Lower lobe of right lung (tissue), 2 donors: ENCODE measurements at regions not wholly inside any gene's neighbourhood (a gene's known extent, or its start where the extent isn't known, plus 50 kb on each side); places are given as distances from the start of the nearest gene placed in this dataset.

ENCODE experiments used
- ATAC-seq, 2 donors: fragments of 200-7000 bp; cut with Tn5 transposase; one replicate each; pipeline ENCODE4 v1.9.1; 2020 to 2022; ENCODE audit warnings: mild to moderate bottlenecking in 2 of 2, moderate library complexity in 2 of 2
- DNase-seq: peaks from one replicate; pipeline ENCODE4 v3.0.0-alpha.2; 2020
- H3K27ac ChIP-seq: fragments of 200-600 bp; one replicate; pipeline ENCODE4 v1.8.0; 2022
- H3K27me3 ChIP-seq: fragments of 200-600 bp; one replicate; pipeline ENCODE4 v1.8.0; 2022; ENCODE audit warnings: low read depth
- H3K36me3 ChIP-seq: fragments of 200-600 bp; one replicate; pipeline ENCODE4 v1.8.0; 2022; ENCODE audit warnings: mild to moderate bottlenecking
- H3K4me1 ChIP-seq: fragments of 200-600 bp; one replicate; pipeline ENCODE4 v1.8.0; 2022
- H3K4me3 ChIP-seq: fragments of 200-600 bp; one replicate; pipeline ENCODE4 v1.8.0; 2022; ENCODE audit warnings: mild to moderate bottlenecking
- H3K9me3 ChIP-seq: fragments of 200-600 bp; one replicate; pipeline ENCODE4 v1.8.0; 2022
- intact Hi-C: fragments of 100-400 bp; cut with DNase I; formaldehyde crosslinking; loops from one replicate; pipeline ENCODE4 v1.11.0; 2022
- TF ChIP-seq, protein P1 (sequence below): fragments of 200-600 bp; IDR thresholded peaks from one replicate; pipeline ENCODE4 v1.8.0; 2022; ENCODE audit warnings: antibody characterized with exemption, mild to moderate bottlenecking
- donor health status: DM: no; HTN: yes; CAD: no; lungs with severe emphysema.

DNA sequence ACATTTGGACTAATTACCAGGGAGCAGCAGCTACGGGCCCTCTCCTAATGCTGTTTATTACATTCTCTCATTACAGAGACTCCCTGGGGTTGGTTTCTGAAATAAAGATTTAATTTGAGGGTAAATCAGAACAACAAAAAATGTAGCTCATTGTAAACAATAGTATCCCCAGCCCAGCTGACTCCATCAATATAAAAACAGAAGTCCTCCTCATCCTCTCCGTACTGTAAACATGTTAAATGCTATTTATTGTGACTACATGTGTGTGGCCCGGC is 670.4 kb downstream of the TOX3 start:
- no peak overlapping the region for H3K27ac ChIP-seq
- H3K9me3 ChIP-seq: no peaks in the 10 kb centered on the region
- no peaks in the 10 kb centered on the region for H3K36me3 ChIP-seq
- TF ChIP-seq, protein P1, sequence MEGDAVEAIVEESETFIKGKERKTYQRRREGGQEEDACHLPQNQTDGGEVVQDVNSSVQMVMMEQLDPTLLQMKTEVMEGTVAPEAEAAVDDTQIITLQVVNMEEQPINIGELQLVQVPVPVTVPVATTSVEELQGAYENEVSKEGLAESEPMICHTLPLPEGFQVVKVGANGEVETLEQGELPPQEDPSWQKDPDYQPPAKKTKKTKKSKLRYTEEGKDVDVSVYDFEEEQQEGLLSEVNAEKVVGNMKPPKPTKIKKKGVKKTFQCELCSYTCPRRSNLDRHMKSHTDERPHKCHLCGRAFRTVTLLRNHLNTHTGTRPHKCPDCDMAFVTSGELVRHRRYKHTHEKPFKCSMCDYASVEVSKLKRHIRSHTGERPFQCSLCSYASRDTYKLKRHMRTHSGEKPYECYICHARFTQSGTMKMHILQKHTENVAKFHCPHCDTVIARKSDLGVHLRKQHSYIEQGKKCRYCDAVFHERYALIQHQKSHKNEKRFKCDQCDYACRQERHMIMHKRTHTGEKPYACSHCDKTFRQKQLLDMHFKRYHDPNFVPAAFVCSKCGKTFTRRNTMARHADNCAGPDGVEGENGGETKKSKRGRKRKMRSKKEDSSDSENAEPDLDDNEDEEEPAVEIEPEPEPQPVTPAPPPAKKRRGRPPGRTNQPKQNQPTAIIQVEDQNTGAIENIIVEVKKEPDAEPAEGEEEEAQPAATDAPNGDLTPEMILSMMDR: no peak
- no peak for DNase-seq
- no peak for ATAC-seq
- intact Hi-C loops: no loop called here
- H3K4me1 ChIP-seq: peaks cover 5% of the 10 kb centered on the region
- no peak overlapping the region for H3K4me3 ChIP-seq
- H3K27me3 ChIP-seq: no peaks in the 10 kb centered on the region

DNA sequence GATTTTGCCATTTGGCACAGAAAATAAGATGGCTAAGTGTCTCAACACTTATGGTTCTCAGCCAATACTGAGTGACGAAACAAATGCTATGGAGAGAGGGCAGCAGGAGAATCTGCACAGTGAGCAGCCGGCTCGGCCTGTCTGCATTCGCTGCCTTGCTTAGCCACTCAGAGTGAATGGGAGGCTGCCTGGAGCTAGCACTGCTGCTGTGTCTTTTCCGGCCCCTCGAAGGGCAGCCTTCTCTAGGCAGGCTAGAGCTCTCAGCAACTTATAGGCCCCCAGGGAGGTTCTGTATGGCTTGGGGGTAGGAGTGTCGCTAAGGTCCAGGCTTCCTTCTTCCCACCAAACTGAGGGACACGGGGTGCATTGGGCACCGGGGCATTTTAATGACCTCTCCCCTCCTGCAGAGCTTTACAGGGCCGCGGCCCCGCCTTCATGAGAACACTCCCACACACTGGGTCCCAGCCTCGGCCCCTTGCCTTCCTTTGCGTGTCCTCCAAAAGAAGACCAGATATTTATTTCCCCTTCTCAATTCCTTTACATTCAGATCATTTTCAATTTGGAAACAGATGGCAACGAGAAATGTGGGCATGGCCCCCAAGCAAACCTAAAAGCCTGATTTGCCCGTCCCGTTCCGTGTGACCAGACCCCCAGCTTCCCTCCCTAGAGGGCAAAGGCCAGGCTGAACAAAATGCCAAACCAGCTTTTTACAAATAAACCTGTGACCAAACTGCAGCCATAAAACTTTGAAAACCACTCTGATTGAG is 670.9 kb downstream of the TOX3 start:
- no peak for ATAC-seq
- no peaks in the 10 kb centered on the region for H3K9me3 ChIP-seq
- H3K36me3 ChIP-seq: no peaks in the 10 kb centered on the region
- DNase-seq: no peak
- H3K4me1 ChIP-seq: peaks cover 5% of the 10 kb centered on the region
- TF ChIP-seq, protein P1: no peak
- no peak overlapping the region for H3K27ac ChIP-seq
- no peak overlapping the region for H3K4me3 ChIP-seq
- no peaks in the 10 kb centered on the region for H3K27me3 ChIP-seq
- intact Hi-C loops: no loop called here

- H3K4me1 ChIP-seq: no peaks in the 10 kb centered on the region
- intact Hi-C loops: no loop called here
These were observed 674.4 kb downstream of the TOX3 start for GRCh38 chr16:51872524-51872923.

GRCh38 chr16:51870296-51870854 is 676.6 kb downstream of the TOX3 start:
- Histone ChIP-seq H3K4me3 (no peak overlapping the region), H3K27me3 (no peaks in the 10 kb centered on the region), H3K27ac (no peak overlapping the region), H3K36me3 (no peaks in the 10 kb centered on the region), H3K4me1 (no peaks in the 10 kb centered on the region), H3K9me3 (no peaks in the 10 kb centered on the region)
- TF ChIP-seq, protein P1: no peak
- DNase-seq: no peak
- intact Hi-C loops: no loop called here
- ATAC-seq: no peak

More at GRCh38 chr16:51872524-51872923, 674.4 kb downstream of the TOX3 start:
- no peak for DNase-seq
- no peak for ATAC-seq
- no peaks in the 10 kb centered on the region for H3K9me3 ChIP-seq
- no peak overlapping the region for H3K4me3 ChIP-seq
- no peaks in the 10 kb centered on the region for H3K36me3 ChIP-seq
- no peak overlapping the region for H3K27ac ChIP-seq
- H3K27me3 ChIP-seq: no peaks in the 10 kb centered on the region
- TF ChIP-seq, protein P1: no peak

- H3K36me3 ChIP-seq: no peaks in the 10 kb centered on the region
- TF ChIP-seq, protein P1: no peak
- H3K27ac ChIP-seq: no peak overlapping the region
These were observed 677.8 kb downstream of the TOX3 start for GRCh38 chr16:51869176-51869575.

More at GRCh38 chr16:51869176-51869575, 677.8 kb downstream of the TOX3 start:
- Histone ChIP-seq H3K9me3 (no peaks in the 10 kb centered on the region), H3K4me3 (no peak overlapping the region), H3K4me1 (no peaks in the 10 kb centered on the region), H3K27me3 (no peaks in the 10 kb centered on the region)
- ATAC-seq (no peak), DNase-seq (no peak)
- intact Hi-C loops: no loop called here
